SJSA1 (cell line): ENCODE measurements at regions not wholly inside any gene's neighbourhood (a gene's known extent, or its start where the extent isn't known, plus 50 kb on each side); places are given as distances from the start of the nearest gene placed in this dataset.
A peak's percentile ranks its signal among the peaks of the same experiment; 100 is the strongest.

Source experiments
- DNase-seq, 2 experiments: peaks; one replicate each; pipeline ENCODE4 v3.0.0-alpha.2; 2015 to 2020; ENCODE audit warnings: low spot score in 2 of 2, low read depth in 1 of 2
- H3K27ac ChIP-seq: fragments of 250-450 bp; sonication (Bioruptor Pico); 2 replicates; pipeline ENCODE4 v1.5.1; 2020; ENCODE audit warnings: mild to moderate bottlenecking, moderate library complexity
- H3K27me3 ChIP-seq: fragments of 250-450 bp; sonication (Bioruptor Pico); replicated peaks from 2 replicates; pipeline ENCODE4 v1.5.1; 2020; ENCODE audit warnings: mild to moderate bottlenecking, moderate library complexity
- H3K36me3 ChIP-seq: fragments of 250-450 bp; sonication (Bioruptor Pico); 2 replicates; pipeline ENCODE4 v1.5.1; 2020; ENCODE audit warnings: mild to moderate bottlenecking
- H3K4me1 ChIP-seq: fragments of 250-450 bp; sonication (Bioruptor Pico); replicated peaks from 2 replicates; pipeline ENCODE4 v1.6.1; 2021; ENCODE audit warnings: mild to moderate bottlenecking
- H3K4me3 ChIP-seq: fragments of 250-450 bp; sonication (Bioruptor Pico); 2 replicates; pipeline ENCODE4 v1.5.1; 2020; ENCODE audit warnings: mild to moderate bottlenecking
- H3K9me3 ChIP-seq: fragments of 250-450 bp; sonication (Bioruptor Pico); replicated peaks from 2 replicates; pipeline ENCODE4 v1.5.1; 2020; ENCODE audit warnings: mild to moderate bottlenecking

- DNase-seq: peak; percentile 16 to 64
- Histone ChIP-seq H3K4me1 (no peaks in the 10 kb centered on the region), H3K27me3 (no peaks in the 10 kb centered on the region), H3K27ac (no peak overlapping the region), H3K4me3 (no peak overlapping the region), H3K9me3 (no peaks in the 10 kb centered on the region), H3K36me3 (no peaks in the 10 kb centered on the region)
Measured at GRCh38 chr16:8173111-8173644, 417.1 kb downstream of the TMEM114 start.

- Histone ChIP-seq H3K27me3 (no peaks in the 10 kb centered on the region), H3K27ac (no peak overlapping the region), H3K4me3 (no peak overlapping the region), H3K4me1 (no peaks in the 10 kb centered on the region), H3K36me3 (no peaks in the 10 kb centered on the region), H3K9me3 (no peaks in the 10 kb centered on the region)
- DNase-seq: no peak
Measured at GRCh38 chr16:8172551-8172950, 417.8 kb downstream of the TMEM114 start.

- Histone ChIP-seq H3K4me1 (no peaks in the 10 kb centered on the region), H3K9me3 (peaks cover 3% of the 10 kb centered on the region), H3K4me3 (no peak overlapping the region), H3K36me3 (no peaks in the 10 kb centered on the region), H3K27me3 (no peaks in the 10 kb centered on the region), H3K27ac (no peak overlapping the region)
- no peak for DNase-seq
Measured at GRCh38 chr16:8168016-8168415, 422.3 kb downstream of the TMEM114 start.

GRCh38 chr16:8167436-8167835 lies 422.9 kb downstream of the TMEM114 start:
- DNase-seq: no peak
- Histone ChIP-seq H3K9me3 (peaks cover 3% of the 10 kb centered on the region), H3K4me3 (no peak overlapping the region), H3K27ac (no peak overlapping the region), H3K27me3 (no peaks in the 10 kb centered on the region), H3K36me3 (no peaks in the 10 kb centered on the region), H3K4me1 (no peaks in the 10 kb centered on the region)

- no peak overlapping the region for H3K4me3 ChIP-seq
- DNase-seq: no peak
- H3K36me3 ChIP-seq: no peaks in the 10 kb centered on the region
- no peak overlapping the region for H3K27ac ChIP-seq
- no peaks in the 10 kb centered on the region for H3K4me1 ChIP-seq
- peaks cover 2% of the 10 kb centered on the region; the same call in 1 of the 2 replicates for H3K9me3 ChIP-seq
- no peaks in the 10 kb centered on the region for H3K27me3 ChIP-seq
Measured at GRCh38 chr16:8158051-8158450, 432.3 kb downstream of the TMEM114 start.

GRCh38 chr16:8155275-8155674 lies 435.0 kb downstream of the TMEM114 start:
- Histone ChIP-seq H3K4me1 (no peaks in the 10 kb centered on the region), H3K9me3 (peaks cover 2% of the 10 kb centered on the region; the same call in 1 of the 2 replicates), H3K27ac (no peak overlapping the region), H3K4me3 (no peak overlapping the region), H3K27me3 (no peaks in the 10 kb centered on the region), H3K36me3 (no peaks in the 10 kb centered on the region)
- DNase-seq: no peak

GRCh38 chr16:8146256-8147012 lies 443.9 kb downstream of the TMEM114 start:
- Histone ChIP-seq H3K4me1 (no peaks in the 10 kb centered on the region), H3K9me3 (no peaks in the 10 kb centered on the region), H3K4me3 (no peak overlapping the region), H3K36me3 (no peaks in the 10 kb centered on the region), H3K27me3 (no peaks in the 10 kb centered on the region), H3K27ac (no peak overlapping the region)
- DNase-seq: no peak

- Histone ChIP-seq H3K27me3 (no peaks in the 10 kb centered on the region), H3K27ac (no peak overlapping the region), H3K4me3 (no peak overlapping the region), H3K36me3 (no peaks in the 10 kb centered on the region), H3K9me3 (no peaks in the 10 kb centered on the region), H3K4me1 (no peaks in the 10 kb centered on the region)
- no peak for DNase-seq
Measured at GRCh38 chr16:8138666-8139065, 451.6 kb downstream of the TMEM114 start.

- Histone ChIP-seq H3K36me3 (no peaks in the 10 kb centered on the region), H3K27ac (no peak overlapping the region), H3K4me3 (no peak overlapping the region), H3K4me1 (no peaks in the 10 kb centered on the region), H3K27me3 (no peaks in the 10 kb centered on the region), H3K9me3 (no peaks in the 10 kb centered on the region)
- no peak for DNase-seq
Measured at GRCh38 chr16:8137606-8138005, 452.7 kb downstream of the TMEM114 start.

GRCh38 chr16:8130197-8130596 lies 460.1 kb downstream of the TMEM114 start:
- Histone ChIP-seq H3K9me3 (peaks cover 6% of the 10 kb centered on the region; the same call in 1 of the 2 replicates), H3K4me3 (no peak overlapping the region), H3K4me1 (no peaks in the 10 kb centered on the region), H3K27me3 (no peaks in the 10 kb centered on the region), H3K36me3 (no peaks in the 10 kb centered on the region), H3K27ac (no peak overlapping the region)
- no peak for DNase-seq

- H3K36me3 ChIP-seq: no peaks in the 10 kb centered on the region
- no peaks in the 10 kb centered on the region for H3K4me1 ChIP-seq
- peaks cover 6% of the 10 kb centered on the region; the same call in 1 of the 2 replicates for H3K9me3 ChIP-seq
- H3K27me3 ChIP-seq: no peaks in the 10 kb centered on the region
- no peak for DNase-seq
- no peak overlapping the region for H3K4me3 ChIP-seq
- no peak overlapping the region for H3K27ac ChIP-seq
Measured at GRCh38 chr16:8127070-8127469, 463.2 kb downstream of the TMEM114 start.

GRCh38 chr16:8126313-8126712 lies 464.0 kb downstream of the TMEM114 start:
- Histone ChIP-seq H3K27ac (no peak overlapping the region), H3K36me3 (no peaks in the 10 kb centered on the region), H3K9me3 (peaks cover 6% of the 10 kb centered on the region; the same call in 1 of the 2 replicates), H3K27me3 (no peaks in the 10 kb centered on the region), H3K4me3 (no peak overlapping the region), H3K4me1 (no peaks in the 10 kb centered on the region)
- DNase-seq: no peak

GRCh38 chr16:8120001-8120400 lies 470.3 kb downstream of the TMEM114 start:
- no peak overlapping the region for H3K27ac ChIP-seq
- no peaks in the 10 kb centered on the region for H3K4me1 ChIP-seq
- no peak for DNase-seq

GRCh38 chr16:8115814-8116213 lies 474.5 kb downstream of the TMEM114 start:
- no peak overlapping the region for H3K27ac ChIP-seq
- no peak overlapping the region for H3K4me3 ChIP-seq
- no peaks in the 10 kb centered on the region for H3K36me3 ChIP-seq
- H3K27me3 ChIP-seq: no peaks in the 10 kb centered on the region
- H3K9me3 ChIP-seq: no peaks in the 10 kb centered on the region
- no peak for DNase-seq
- H3K4me1 ChIP-seq: no peaks in the 10 kb centered on the region

More at GRCh38 chr16:8120001-8120400, 470.3 kb downstream of the TMEM114 start:
- Histone ChIP-seq H3K27me3 (no peaks in the 10 kb centered on the region), H3K9me3 (no peaks in the 10 kb centered on the region), H3K36me3 (no peaks in the 10 kb centered on the region), H3K4me3 (no peak overlapping the region)
